A673 (cell line): ENCODE measurements at regions not wholly inside any gene's neighbourhood (a gene's known extent, or its start where the extent isn't known, plus 50 kb on each side); places are given as distances from the start of the nearest gene placed in this dataset.

ENCODE experiments used
- BruUV-seq: library from RNA; stranded (reverse); fragments of 400-500 nt; replicated peaks from 2 replicates; lab custom pipeline; 2021; lab: Mats Ljungman, UMichigan
- CTCF ChIA-PET: fragments of 300-600 bp; sonication (Branson Sonifier 250); formaldehyde crosslinking; loops from one replicate; lab custom pipeline; 2022; ENCODE audit warnings: antibody characterized with exemption; lab: Charles Lee
- POLR2A ChIA-PET: fragments of 300-600 bp; sonication (Branson Sonifier 250); formaldehyde crosslinking; loops from one replicate; lab custom pipeline; 2022; ENCODE audit warnings: antibody characterized with exemption; ENCODE audit not compliant: low non-redundant PET; lab: Charles Lee
- DNase-seq: peaks from one replicate; pipeline ENCODE4 v3.0.0-alpha.2; 2015; ENCODE audit warnings: low spot score
- H3K27ac ChIP-seq: fragments of 200-600 bp; sonication (generic); 2 replicates; pipeline ENCODE4 v1.5.1; 2016; ENCODE audit warnings: mixed run types, low read depth, mild to moderate bottlenecking, mixed read lengths, antibody characterized with exemption, low read length; ENCODE audit not compliant: poor library complexity, severe bottlenecking
- H3K27me3 ChIP-seq: fragments of 200-600 bp; sonication (generic); replicated peaks from 2 replicates; pipeline ENCODE4 v1.6.1; 2017; ENCODE audit warnings: mixed run types, low read depth, mild to moderate bottlenecking, mixed read lengths, antibody characterized with exemption, low read length; ENCODE audit not compliant: insufficient read depth, poor library complexity
- H3K36me3 ChIP-seq: fragments of 200-600 bp; sonication (generic); 2 replicates; pipeline ENCODE4 v1.6.1; 2016; ENCODE audit warnings: mixed run types, mild to moderate bottlenecking, mixed read lengths, antibody characterized with exemption, low read length; ENCODE audit not compliant: insufficient read depth, poor library complexity, severe bottlenecking
- H3K4me1 ChIP-seq: fragments of 200-600 bp; sonication (generic); 2 replicates; pipeline ENCODE4 v1.6.1; 2017; ENCODE audit warnings: mixed run types, mild to moderate bottlenecking, mixed read lengths, antibody characterized with exemption, low read length; ENCODE audit not compliant: insufficient read depth, poor library complexity, severe bottlenecking
- H3K4me3 ChIP-seq: fragments of 200-600 bp; sonication (generic); 2 replicates; pipeline ENCODE4 v1.5.1; 2016; ENCODE audit warnings: low read depth, mixed run types, mild to moderate bottlenecking, mixed read lengths, low read length; ENCODE audit not compliant: poor library complexity, severe bottlenecking
- H3K9me3 ChIP-seq: fragments of 200-600 bp; sonication (generic); 2 replicates; pipeline ENCODE4 v1.6.1; 2016; ENCODE audit warnings: mixed run types, low read depth, mild to moderate bottlenecking, mixed read lengths, antibody characterized with exemption, low read length; ENCODE audit not compliant: poor library complexity, severe bottlenecking
- EZH2 ChIP-seq: fragments of 200-600 bp; sonication (generic); IDR thresholded peaks from 2 replicates; pipeline ENCODE4 v1.6.1; 2017; ENCODE audit warnings: borderline replicate concordance, low read depth, mild to moderate bottlenecking, mixed read lengths, antibody characterized with exemption, low read length; ENCODE audit not compliant: poor library complexity, severe bottlenecking
- intact Hi-C: fragments of 100-400 bp; cut with micrococcal nuclease; formaldehyde crosslinking; loops from one replicate; pipeline ENCODE4 v1.10.0; 2022; ENCODE audit not compliant: unreplicated experiment
- TF ChIP-seq, protein P1 (sequence below): fragments of 300-800, 200-600 bp; sonication (generic); conservative IDR thresholded peaks from 2 replicates; pipeline ENCODE4 v1.5.1; 2017; ENCODE audit warnings: low read depth, mild to moderate bottlenecking, antibody characterized with exemption, low read length, moderate library complexity, mixed read lengths

DNA sequence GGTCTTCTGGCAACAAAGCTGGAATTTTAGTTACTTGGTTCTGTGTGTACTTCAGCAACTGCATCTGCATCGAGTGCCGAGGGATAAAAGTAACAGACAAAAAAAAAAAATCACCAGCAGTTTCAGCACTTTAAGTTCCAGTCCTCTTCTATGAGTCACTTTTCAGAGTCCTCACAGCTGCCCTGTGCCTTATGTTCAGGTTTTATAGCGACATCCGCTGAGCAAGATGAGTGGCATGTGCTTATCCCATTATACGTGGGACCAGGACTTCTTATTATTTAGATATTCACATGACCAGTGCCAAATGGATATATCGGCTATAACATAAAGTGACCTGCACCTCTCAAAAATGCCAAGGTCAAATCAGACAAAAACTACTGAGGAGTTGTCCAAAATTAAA, 242.9 kb downstream of the FOXA2 start:
- BruUV-seq, result no TSS peak
- POLR2A ChIA-PET, result no interaction called here
- Histone ChIP-seq H3K4me1 (no peaks in the 10 kb centered on the region), H3K9me3 (no peaks in the 10 kb centered on the region), H3K4me3 (no peak overlapping the region), H3K36me3 (no peaks in the 10 kb centered on the region), H3K27me3 (peaks cover 12% of the 10 kb centered on the region), H3K27ac (no peak overlapping the region)
- DNase-seq, result no peak
- intact Hi-C loops, result no loop called here
- TF ChIP-seq, protein P1, sequence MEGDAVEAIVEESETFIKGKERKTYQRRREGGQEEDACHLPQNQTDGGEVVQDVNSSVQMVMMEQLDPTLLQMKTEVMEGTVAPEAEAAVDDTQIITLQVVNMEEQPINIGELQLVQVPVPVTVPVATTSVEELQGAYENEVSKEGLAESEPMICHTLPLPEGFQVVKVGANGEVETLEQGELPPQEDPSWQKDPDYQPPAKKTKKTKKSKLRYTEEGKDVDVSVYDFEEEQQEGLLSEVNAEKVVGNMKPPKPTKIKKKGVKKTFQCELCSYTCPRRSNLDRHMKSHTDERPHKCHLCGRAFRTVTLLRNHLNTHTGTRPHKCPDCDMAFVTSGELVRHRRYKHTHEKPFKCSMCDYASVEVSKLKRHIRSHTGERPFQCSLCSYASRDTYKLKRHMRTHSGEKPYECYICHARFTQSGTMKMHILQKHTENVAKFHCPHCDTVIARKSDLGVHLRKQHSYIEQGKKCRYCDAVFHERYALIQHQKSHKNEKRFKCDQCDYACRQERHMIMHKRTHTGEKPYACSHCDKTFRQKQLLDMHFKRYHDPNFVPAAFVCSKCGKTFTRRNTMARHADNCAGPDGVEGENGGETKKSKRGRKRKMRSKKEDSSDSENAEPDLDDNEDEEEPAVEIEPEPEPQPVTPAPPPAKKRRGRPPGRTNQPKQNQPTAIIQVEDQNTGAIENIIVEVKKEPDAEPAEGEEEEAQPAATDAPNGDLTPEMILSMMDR, result no peak
- TF ChIP-seq EZH2, result no peak
- CTCF ChIA-PET, result interaction anchor here (0.6 to 0.7 kb wide), 2 partner anchors 126 to 342 kb away, joined by 3 read pairs; no protein-coding TSS in a partner anchor

DNA sequence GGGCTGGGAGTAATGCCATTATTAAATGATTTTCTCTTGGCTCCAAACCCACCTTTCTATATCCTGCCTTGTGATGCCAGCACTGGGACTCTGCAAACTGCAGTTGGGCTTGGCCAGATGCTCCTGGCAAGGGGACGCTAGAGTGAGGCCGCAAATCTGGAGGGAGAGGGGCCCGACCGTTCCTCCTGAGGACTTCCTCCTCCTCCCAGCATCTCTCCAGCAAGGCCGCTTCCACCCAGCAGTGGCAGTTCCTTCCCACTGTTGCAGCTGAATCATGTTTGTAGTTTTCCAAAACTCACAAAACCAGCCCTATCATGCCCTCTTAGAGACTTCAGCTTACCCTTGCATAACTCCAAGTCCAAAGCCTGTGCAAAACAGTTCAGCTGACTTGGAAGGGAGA, 244.4 kb downstream of the FOXA2 start:
- no peaks in the 10 kb centered on the region for H3K4me1 ChIP-seq
- BruUV-seq, result no TSS peak
- no peak for DNase-seq
- no peaks in the 10 kb centered on the region for H3K36me3 ChIP-seq
- intact Hi-C loops, result loop anchor here (1.0 kb wide), 1 partner anchor 344 kb away; no protein-coding TSS in a partner anchor
- ChIA-PET POLR2A (no interaction called here), CTCF (interaction anchor here (0.5 kb wide), 1 partner anchor 1475 kb away, joined by 4 read pairs; no protein-coding TSS in a partner anchor)
- H3K9me3 ChIP-seq, result no peaks in the 10 kb centered on the region
- TF ChIP-seq EZH2, result no peak
- TF ChIP-seq, protein P1, result no peak
- no peak overlapping the region for H3K4me3 ChIP-seq
- no peak overlapping the region for H3K27ac ChIP-seq
- H3K27me3 ChIP-seq, result peaks cover 11% of the 10 kb centered on the region

DNA sequence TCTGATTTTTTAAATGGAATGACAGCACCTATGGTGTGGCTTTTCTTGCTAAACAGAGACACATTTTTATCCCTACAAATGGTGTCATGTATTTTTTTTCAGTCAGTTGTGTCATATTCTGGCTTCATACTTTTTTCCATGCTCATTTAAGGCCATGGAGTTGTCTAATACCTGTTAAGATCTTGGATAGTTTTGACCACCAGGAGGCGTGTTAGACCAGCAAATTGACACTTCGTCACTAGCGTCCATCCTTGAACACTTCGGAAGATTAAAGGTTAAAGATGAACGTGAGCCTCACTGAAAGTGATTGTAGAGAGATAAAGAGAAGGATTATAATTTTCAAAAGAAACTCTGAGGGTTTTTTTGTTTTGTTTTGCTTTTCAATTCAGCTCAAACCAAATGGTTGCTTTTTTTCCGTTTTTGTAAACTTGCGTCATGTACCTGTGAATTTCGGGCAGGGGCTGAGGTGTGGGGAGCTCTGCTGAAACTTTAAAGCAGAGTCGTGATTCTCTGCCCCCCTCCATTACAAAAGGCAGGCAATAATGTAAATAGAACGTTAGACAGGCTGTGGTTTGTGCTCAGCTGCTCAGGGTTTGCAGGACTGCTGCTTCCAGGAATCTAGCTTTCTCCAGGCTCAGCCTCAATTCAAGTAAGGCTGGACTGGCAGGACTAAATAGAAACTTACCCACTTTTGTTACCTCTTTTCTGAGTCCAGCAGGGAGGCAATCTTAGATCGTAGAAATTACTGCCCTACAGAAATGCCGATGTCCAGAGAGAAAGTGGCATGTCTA, 245.1 kb downstream of the FOXA2 start:
- H3K4me3 ChIP-seq, result no peak overlapping the region
- intact Hi-C loops, result loop anchor here (1.0 kb wide), 1 partner anchor 345 kb away; no protein-coding TSS in a partner anchor
- H3K27ac ChIP-seq, result no peak overlapping the region
- BruUV-seq, result no TSS peak
- ChIA-PET POLR2A (interaction anchor here (0.6 kb wide), 1 partner anchor 682 kb away, joined by 3 read pairs; no protein-coding TSS in a partner anchor), CTCF (interaction anchor here (0.6 kb wide), 1 partner anchor 27 kb away, joined by 4 read pairs; no protein-coding TSS in a partner anchor)
- no peaks in the 10 kb centered on the region for H3K9me3 ChIP-seq
- H3K4me1 ChIP-seq, result no peaks in the 10 kb centered on the region
- peaks cover 11% of the 10 kb centered on the region for H3K27me3 ChIP-seq
- no peaks in the 10 kb centered on the region for H3K36me3 ChIP-seq
- no peak for TF ChIP-seq EZH2
- TF ChIP-seq, protein P1, result peak; percentile 77
- DNase-seq, result peak; percentile 68
